TTC549 (cell line): ENCODE measurements at regions not wholly inside any gene's neighbourhood (a gene's known extent, or its start where the extent isn't known, plus 50 kb on each side); places are given as distances from the start of the nearest gene placed in this dataset.

ENCODE experiments used
- FAIRE-seq: peaks from 2 replicates; lab custom pipeline; 2012; peaks lifted over from hg19 to GRCh38; lab: Jason Lieb, UNC

- FAIRE-seq: no peak
These were observed 179.1 kb upstream of the FAT4 start for GRCh38 chr4:125135652-125136051.

DNA sequence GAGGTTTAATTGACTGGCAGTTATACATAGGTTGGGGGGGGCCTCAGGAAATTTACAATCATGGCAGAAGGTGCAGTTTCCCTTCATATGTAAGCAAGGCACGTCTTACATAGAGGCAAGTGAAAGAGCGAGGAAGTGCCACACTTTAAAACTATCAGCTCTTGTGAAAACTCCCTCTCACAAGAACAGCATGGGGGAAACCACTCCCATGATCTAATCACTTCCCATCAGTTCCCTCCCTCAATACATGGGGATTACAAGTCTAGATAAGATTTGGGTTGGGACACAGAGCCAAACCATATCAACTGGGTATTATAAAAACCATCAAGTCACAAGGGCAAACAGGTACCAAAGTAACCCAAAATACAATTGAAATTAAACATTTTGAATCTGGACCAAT, 182.0 kb upstream of the FAT4 start:
- no peak for FAIRE-seq

DNA sequence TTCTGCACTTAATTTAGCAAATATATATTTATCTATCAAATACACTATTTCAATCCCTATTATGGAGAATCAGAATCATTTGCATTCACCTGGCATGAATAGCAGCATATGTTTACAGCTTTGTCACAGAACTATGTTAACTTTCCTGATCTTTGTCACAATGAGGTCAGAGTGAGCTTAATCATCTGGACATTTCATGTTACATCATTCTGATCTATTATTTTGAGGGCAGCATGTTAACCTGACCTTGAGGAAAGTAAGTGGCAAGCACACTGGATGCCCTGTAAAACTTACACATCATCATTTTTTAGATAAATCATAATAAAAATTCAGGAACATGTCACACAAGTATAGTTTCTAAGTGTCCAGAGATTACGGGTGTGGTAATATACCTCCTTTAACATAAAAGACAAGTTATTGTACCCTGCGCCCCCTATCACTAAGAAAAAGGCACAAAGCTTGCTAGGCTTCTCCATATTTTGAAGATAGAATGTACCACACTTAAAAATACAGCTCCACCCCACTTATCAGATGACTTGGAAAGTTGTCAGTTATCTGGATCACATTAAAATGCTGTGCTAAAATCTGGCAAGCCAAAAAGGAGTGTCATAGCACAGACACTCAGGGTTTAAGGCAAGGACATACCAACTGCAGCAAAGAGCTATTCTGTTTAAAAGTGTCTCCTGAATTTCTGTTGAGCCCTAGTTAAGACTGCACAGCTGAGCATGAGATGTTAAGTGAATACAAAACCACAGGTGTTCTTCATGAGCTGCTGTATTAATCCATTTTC, 182.7 kb upstream of the FAT4 start:
- no peak for FAIRE-seq

- FAIRE-seq: no peak
These were observed 189.5 kb upstream of the FAT4 start for GRCh38 chr4:125125276-125125675.

DNA sequence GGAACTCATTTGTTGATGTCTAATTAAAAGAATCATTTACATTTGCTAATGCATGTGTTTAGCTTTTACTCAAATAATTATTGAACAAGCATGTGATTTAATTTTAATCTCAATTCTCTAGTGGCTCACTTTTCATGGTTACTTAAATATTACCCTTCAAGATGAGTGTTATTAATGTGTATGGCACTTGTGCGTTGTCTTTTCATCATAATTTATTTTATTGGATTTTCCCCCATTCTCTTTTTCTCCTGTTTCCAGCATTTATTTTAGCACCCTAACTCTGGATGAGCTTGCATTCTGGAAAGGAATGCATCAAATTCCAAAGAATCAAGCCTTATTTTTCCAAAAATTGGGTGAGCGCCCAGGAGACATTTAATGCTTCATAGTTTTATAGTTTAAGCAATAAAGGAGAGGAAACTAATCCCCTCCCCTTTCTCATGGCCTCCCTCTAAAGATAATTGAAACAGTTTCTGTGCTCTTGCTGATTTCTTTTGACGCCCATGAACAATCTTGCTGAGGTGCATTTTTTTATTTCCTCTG, 191.1 kb upstream of the FAT4 start:
- FAIRE-seq: no peak

DNA sequence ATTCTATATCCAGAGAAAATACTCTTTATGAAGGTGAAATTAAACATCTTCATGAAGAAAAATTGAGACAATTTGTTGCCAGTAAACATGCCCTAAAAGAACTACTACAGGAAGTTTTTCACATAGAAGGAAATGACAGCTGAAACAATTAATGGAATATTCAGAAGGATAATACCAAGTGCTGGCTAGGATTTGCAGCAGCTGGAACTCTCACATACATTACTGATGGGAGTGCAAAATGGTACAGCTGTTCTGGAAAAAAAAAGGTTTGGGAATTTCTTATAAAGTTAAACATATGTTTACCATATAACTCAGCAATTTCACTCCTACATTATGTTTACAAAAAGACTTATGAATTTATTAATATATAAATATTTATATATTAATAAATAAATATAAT, 193.2 kb upstream of the FAT4 start:
- no peak for FAIRE-seq

GRCh38 chr4:125116431-125116830, 198.3 kb upstream of the FAT4 start:
- no peak for FAIRE-seq

- FAIRE-seq: no peak
These were observed 198.8 kb upstream of the FAT4 start for GRCh38 chr4:125115941-125116340.

GRCh38 chr4:125115476-125115875, 199.3 kb upstream of the FAT4 start:
- no peak for FAIRE-seq

GRCh38 chr4:125112536-125112935, 202.2 kb upstream of the FAT4 start:
- FAIRE-seq: no peak

GRCh38 chr4:125111323-125111722, 203.4 kb upstream of the FAT4 start:
- no peak for FAIRE-seq

- no peak for FAIRE-seq
These were observed 209.2 kb upstream of the FAT4 start for GRCh38 chr4:125105561-125105960.

- no peak for FAIRE-seq
These were observed 210.1 kb upstream of the FAT4 start for GRCh38 chr4:125104616-125105015.

DNA sequence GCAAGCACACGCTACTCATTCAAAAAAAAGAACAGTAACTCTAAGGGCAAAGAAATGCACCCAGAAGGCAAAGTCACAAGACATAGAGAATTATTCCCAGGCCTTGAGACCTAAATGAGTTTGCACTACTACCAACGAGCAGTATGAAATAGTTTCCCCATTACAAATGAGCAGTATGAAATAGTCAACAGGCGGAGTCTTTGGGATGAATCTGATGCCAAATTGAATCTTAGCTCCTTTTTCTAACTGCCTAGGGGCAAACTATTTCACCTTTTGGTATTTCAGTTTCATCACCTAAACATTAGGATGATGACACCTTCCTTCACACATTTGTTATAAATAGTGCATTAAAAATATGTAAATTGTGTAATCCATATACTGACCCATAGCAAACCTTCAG, 213.0 kb upstream of the FAT4 start:
- FAIRE-seq: no peak

- no peak for FAIRE-seq
These were observed 217.0 kb upstream of the FAT4 start for GRCh38 chr4:125097729-125098128.

GRCh38 chr4:125096662-125097061, 218.1 kb upstream of the FAT4 start:
- no peak for FAIRE-seq

- no peak for FAIRE-seq
These were observed 223.2 kb upstream of the FAT4 start for GRCh38 chr4:125091541-125091940.

DNA sequence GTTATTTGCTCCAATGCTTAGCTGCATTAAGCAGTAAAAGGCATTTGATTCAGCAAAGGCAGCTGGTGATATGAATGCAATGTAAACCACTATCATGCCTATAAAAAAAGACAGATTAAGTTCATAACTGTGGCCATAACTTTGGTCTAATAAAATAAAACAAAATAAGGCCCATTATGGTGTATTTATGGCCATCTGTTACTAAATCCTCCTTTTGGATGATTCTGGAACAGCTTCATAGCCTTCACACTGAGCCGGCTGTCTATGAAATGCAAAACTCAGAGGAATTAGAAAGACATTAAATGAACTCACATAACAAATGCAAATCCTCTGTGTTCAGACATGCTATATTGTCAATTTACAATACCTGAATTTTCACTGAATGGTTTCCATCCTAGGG, 223.7 kb upstream of the FAT4 start:
- no peak for FAIRE-seq

DNA sequence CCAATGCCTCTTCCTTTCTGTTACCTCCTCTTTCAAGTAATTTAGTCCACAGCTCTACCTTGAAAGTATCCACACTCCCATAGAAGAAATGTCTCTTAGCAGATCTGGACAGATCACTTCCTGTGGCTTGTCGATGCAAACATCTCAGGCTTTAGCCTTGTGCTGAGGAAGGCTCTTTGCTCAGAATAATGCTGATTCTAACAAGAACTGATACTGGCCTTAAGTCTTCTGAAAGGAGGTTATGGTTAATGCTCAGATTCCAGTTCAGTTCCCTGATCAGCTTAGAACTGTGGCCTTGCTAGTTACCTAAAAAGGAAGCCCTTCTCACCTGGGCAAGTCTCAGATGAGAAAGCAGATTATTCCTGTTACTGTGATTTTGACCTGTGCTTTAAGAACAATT, 230.1 kb upstream of the FAT4 start:
- no peak for FAIRE-seq

- no peak for FAIRE-seq
These were observed 231.9 kb upstream of the FAT4 start for GRCh38 chr4:125082729-125083417.

DNA sequence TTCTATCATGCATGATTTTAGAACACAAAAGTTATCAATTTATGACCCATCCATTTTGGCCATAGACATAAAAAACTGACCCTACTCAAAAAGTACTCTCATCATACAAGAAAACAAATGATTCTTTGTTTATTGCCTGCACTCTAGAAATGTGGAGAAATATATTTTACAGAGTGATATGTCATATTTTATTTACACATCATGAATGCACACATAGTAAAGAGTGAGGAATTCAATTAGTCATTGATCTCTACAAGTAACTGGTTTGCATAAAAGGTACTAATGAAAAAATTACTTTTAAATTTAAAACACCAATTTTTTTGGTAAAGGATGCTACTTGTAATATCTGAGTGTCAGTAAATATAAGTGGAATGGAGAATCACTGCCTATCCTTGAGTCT, 242.5 kb upstream of the FAT4 start:
- no peak for FAIRE-seq

DNA sequence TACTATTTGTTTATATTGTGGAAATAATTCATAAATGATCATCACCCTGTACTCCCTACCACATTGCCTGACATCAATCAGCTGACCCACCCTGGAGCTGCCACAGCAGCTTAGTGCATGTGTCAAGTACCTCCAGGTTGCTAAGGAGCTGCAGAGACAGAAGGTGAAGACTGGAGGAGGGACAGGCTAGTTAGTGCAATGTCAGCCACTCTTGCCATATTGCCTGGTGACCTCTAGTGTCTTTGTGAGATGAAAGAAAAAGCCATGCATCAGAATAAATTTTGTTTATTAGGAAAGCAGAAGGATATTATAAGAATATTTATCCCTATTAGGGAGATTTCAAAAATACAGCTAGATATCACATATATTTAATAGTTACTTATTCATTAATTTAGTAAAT, 243.9 kb upstream of the FAT4 start:
- no peak for FAIRE-seq

GRCh38 chr4:125062115-125063050, 252.4 kb upstream of the FAT4 start:
- FAIRE-seq: no peak
